Mucosa of rectum (tissue), 2 donors: ENCODE measurements at regions not wholly inside any gene's neighbourhood (a gene's known extent, or its start where the extent isn't known, plus 50 kb on each side); places are given as distances from the start of the nearest gene placed in this dataset.
"Not testable (repeated sequence)": the region's sequence is repeated elsewhere in the genome, so short reads cannot be mapped to it uniquely, and the experiment has no call there.

Experiments
- H3K27ac ChIP-seq, 2 donors: one replicate each; pipeline ENCODE4 v1.7.0; 2013; ENCODE audit warnings: inconsistent platforms in 2 of 2, low read depth in 2 of 2, low read length in 2 of 2
- H3K27me3 ChIP-seq, 2 donors: one replicate each; pipeline ENCODE4 v1.7.0; 2013; ENCODE audit warnings: low read length in 2 of 2; ENCODE audit not compliant: control insufficient read depth in 2 of 2, insufficient read depth in 2 of 2
- H3K36me3 ChIP-seq, 2 donors: one replicate each; pipeline ENCODE4 v1.7.0; 2013; ENCODE audit warnings: low read length in 2 of 2; ENCODE audit not compliant: control insufficient read depth in 2 of 2, insufficient read depth in 2 of 2
- H3K4me1 ChIP-seq, 2 donors: one replicate each; pipeline ENCODE4 v1.7.0; 2013; ENCODE audit warnings: low read length in 2 of 2, mild to moderate bottlenecking in 1 of 2; ENCODE audit not compliant: control insufficient read depth in 2 of 2, insufficient read depth in 2 of 2
- H3K4me3 ChIP-seq, 2 donors: one replicate each; pipeline ENCODE4 v1.7.0; 2013; ENCODE audit warnings: low read length in 2 of 2
- H3K9ac ChIP-seq, 2 donors: one replicate each; pipeline ENCODE4 v1.7.0; 2013; ENCODE audit warnings: low read length in 2 of 2, low read depth in 1 of 2, mild to moderate bottlenecking in 1 of 2
- H3K9me3 ChIP-seq, 2 donors: one replicate each; pipeline ENCODE4 v1.7.0; 2013; ENCODE audit warnings: low read length in 2 of 2; ENCODE audit not compliant: control insufficient read depth in 2 of 2
- donor health status: healthy.
- donor health status: Normal muscosa, but diverticular disease.

GRCh38 chr4:38416450-38417014, 247.5 kb upstream of the KLF3 start:
- no peak overlapping the region for H3K4me3 ChIP-seq
- H3K9ac ChIP-seq: no peak overlapping the region
- no peaks in the 10 kb centered on the region for H3K36me3 ChIP-seq
- H3K4me1 ChIP-seq: peaks cover 13 to 22% of the 10 kb centered on the region in 2 donors
- H3K27ac ChIP-seq: no peak overlapping the region
- no peaks in the 10 kb centered on the region for H3K27me3 ChIP-seq
- no peaks in the 10 kb centered on the region for H3K9me3 ChIP-seq

GRCh38 chr4:38420254-38420653, 243.7 kb upstream of the KLF3 start:
- H3K4me1 ChIP-seq, H3K4me3 ChIP-seq, H3K36me3 ChIP-seq, H3K9ac ChIP-seq, H3K27ac ChIP-seq, H3K9me3 ChIP-seq, H3K27me3 ChIP-seq: not testable (repeated sequence)

- no peaks in the 10 kb centered on the region for H3K27me3 ChIP-seq
- no peak overlapping the region for H3K4me3 ChIP-seq
- no peaks in the 10 kb centered on the region for H3K36me3 ChIP-seq
These were observed 241.1 kb upstream of the KLF3 start for GRCh38 chr4:38422850-38423249.

GRCh38 chr4:38424151-38424871, 239.7 kb upstream of the KLF3 start:
- H3K9me3 ChIP-seq: no peaks in the 10 kb centered on the region
- no peak overlapping the region for H3K4me3 ChIP-seq
- no peaks in the 10 kb centered on the region for H3K36me3 ChIP-seq
- H3K27me3 ChIP-seq: no peaks in the 10 kb centered on the region
- no peak overlapping the region for H3K27ac ChIP-seq
- H3K4me1 ChIP-seq: peaks cover 2 to 5% of the 10 kb centered on the region in 2 donors
- no peak overlapping the region for H3K9ac ChIP-seq

More at GRCh38 chr4:38422850-38423249, 241.1 kb upstream of the KLF3 start:
- no peak overlapping the region for H3K27ac ChIP-seq
- peaks cover 2 to 5% of the 10 kb centered on the region in 2 donors for H3K4me1 ChIP-seq
- H3K9me3 ChIP-seq: no peaks in the 10 kb centered on the region
- H3K9ac ChIP-seq: no peak overlapping the region

- Histone ChIP-seq H3K27ac (no peak overlapping the region), H3K4me1 (peaks cover 2 to 5% of the 10 kb centered on the region in 2 donors), H3K27me3 (no peaks in the 10 kb centered on the region), H3K9me3 (no peaks in the 10 kb centered on the region), H3K9ac (no peak overlapping the region), H3K36me3 (no peaks in the 10 kb centered on the region), H3K4me3 (no peak overlapping the region)
These were observed 237.5 kb upstream of the KLF3 start for GRCh38 chr4:38426532-38426931.

GRCh38 chr4:38430841-38431240, 233.2 kb upstream of the KLF3 start:
- Histone ChIP-seq H3K27me3 (no peaks in the 10 kb centered on the region), H3K9ac (no peak overlapping the region), H3K9me3 (no peaks in the 10 kb centered on the region), H3K4me3 (no peak overlapping the region), H3K36me3 (no peaks in the 10 kb centered on the region), H3K4me1 (no peaks in the 10 kb centered on the region), H3K27ac (no peak overlapping the region)

GRCh38 chr4:38442073-38442788, 221.8 kb upstream of the KLF3 start:
- Histone ChIP-seq H3K9me3 (peaks cover 0 to 2% of the 10 kb centered on the region in 2 donors), H3K36me3 (no peaks in the 10 kb centered on the region), H3K4me1 (no peaks in the 10 kb centered on the region), H3K27me3 (no peaks in the 10 kb centered on the region), H3K27ac (no peak overlapping the region), H3K4me3 (no peak overlapping the region), H3K9ac (no peak overlapping the region)

- no peaks in the 10 kb centered on the region for H3K27me3 ChIP-seq
- peak overlapping the region; percentile 13 to 48 for H3K4me3 ChIP-seq
- H3K9ac ChIP-seq: peak overlapping the region; percentile 54 to 56
- peak overlapping the region; percentile 88 to 93 for H3K27ac ChIP-seq
- H3K9me3 ChIP-seq: no peaks in the 10 kb centered on the region
- no peaks in the 10 kb centered on the region for H3K36me3 ChIP-seq
- H3K4me1 ChIP-seq: peaks cover 9 to 14% of the 10 kb centered on the region in 2 donors
These were observed 214.4 kb upstream of the KLF3 start for GRCh38 chr4:38449506-38450174.

GRCh38 chr4:38452009-38452408, 212.0 kb upstream of the KLF3 start:
- no peak overlapping the region for H3K9ac ChIP-seq
- H3K9me3 ChIP-seq: no peaks in the 10 kb centered on the region
- no peaks in the 10 kb centered on the region for H3K27me3 ChIP-seq
- no peak overlapping the region for H3K4me3 ChIP-seq
- H3K4me1 ChIP-seq: peaks cover 14 to 20% of the 10 kb centered on the region in 2 donors
- H3K27ac ChIP-seq: no peak overlapping the region
- H3K36me3 ChIP-seq: no peaks in the 10 kb centered on the region

- no peaks in the 10 kb centered on the region for H3K27me3 ChIP-seq
- H3K27ac ChIP-seq: no peak overlapping the region
- H3K4me1 ChIP-seq: peaks cover 14 to 20% of the 10 kb centered on the region in 2 donors
- H3K9me3 ChIP-seq: no peaks in the 10 kb centered on the region
- no peaks in the 10 kb centered on the region for H3K36me3 ChIP-seq
- no peak overlapping the region for H3K4me3 ChIP-seq
- H3K9ac ChIP-seq: no peak overlapping the region
These were observed 211.5 kb upstream of the KLF3 start for GRCh38 chr4:38452542-38452941.
